OCI-LY3 (cell line): ENCODE measurements at regions not wholly inside any gene's neighbourhood (a gene's known extent, or its start where the extent isn't known, plus 50 kb on each side); places are given as distances from the start of the nearest gene placed in this dataset.

Experiments used
- H2AFZ ChIP-seq: fragments of 200-600, 300-600 bp; shearing (Covaris generic); 2 replicates; pipeline ENCODE4 v1.6.0; 2014; ENCODE audit warnings: antibody characterized with exemption, low read depth, low read length
- H3K27ac ChIP-seq: fragments of 200-600, 300-600 bp; sonication (generic); 2 replicates; pipeline ENCODE4 v1.5.1; 2014; ENCODE audit warnings: mild to moderate bottlenecking, low read length, moderate library complexity, mixed read lengths
- H3K27me3 ChIP-seq: fragments of 200-600, 300-600 bp; sonication (generic); 2 replicates; pipeline ENCODE4 v1.6.1; 2014; ENCODE audit warnings: low read depth, low read length, mixed read lengths
- H3K36me3 ChIP-seq: fragments of 200-600, 300-600 bp; sonication (generic); replicated peaks from 2 replicates; pipeline ENCODE3; 2014; ENCODE audit warnings: low read depth, low read length, mixed read lengths
- H3K4me1 ChIP-seq: fragments of 300-600, 200-600 bp; sonication (generic); 2 replicates; pipeline ENCODE4 v1.6.1; 2014; ENCODE audit warnings: low read length, mixed read lengths
- H3K4me2 ChIP-seq: fragments of 200-600, 300-600 bp; sonication (generic); 2 replicates; pipeline ENCODE4 v1.6.1; 2014; ENCODE audit warnings: low read length, mixed read lengths
- H3K4me3 ChIP-seq: fragments of 300-600, 200-600 bp; sonication (generic); 2 replicates; pipeline ENCODE4 v1.5.1; 2014; ENCODE audit warnings: antibody characterized with exemption, mild to moderate bottlenecking, low read length, moderate library complexity
- H3K79me2 ChIP-seq: fragments of 300-600, 200-600 bp; shearing (Covaris generic); 2 replicates; pipeline ENCODE4 v1.6.1; 2014; ENCODE audit warnings: mild to moderate bottlenecking, low read length, mixed read lengths
- H3K9ac ChIP-seq: fragments of 300-600, 200-600 bp; shearing (Covaris generic); 2 replicates; pipeline ENCODE4 v1.6.0; 2014; ENCODE audit warnings: mild to moderate bottlenecking, low read length, moderate library complexity
- H3K9me3 ChIP-seq: fragments of 200-600, 300-600 bp; shearing (Covaris generic); 2 replicates; pipeline ENCODE4 v1.6.1; 2014; ENCODE audit warnings: low read length, mixed read lengths; ENCODE audit not compliant: insufficient read depth
- H4K20me1 ChIP-seq: fragments of 200-600, 300-600 bp; sonication (generic); 2 replicates; pipeline ENCODE4 v1.6.1; 2016; ENCODE audit warnings: low read length, mixed read lengths; ENCODE audit not compliant: insufficient read depth
- CTCF ChIP-seq: fragments of 200-600, 300-600 bp; sonication (generic); IDR thresholded peaks from 2 replicates; pipeline ENCODE4 v1.5.1; 2014; ENCODE audit warnings: antibody characterized with exemption, low read length, low read depth
- EZH2phosphoT487 ChIP-seq: fragments of 200-600 bp; shearing (Covaris generic); IDR thresholded peaks from 2 replicates; pipeline ENCODE4 v1.6.1; 2018; ENCODE audit warnings: antibody characterized with exemption, mixed run types, low read depth

- no peak overlapping the region for H3K27ac ChIP-seq
- no peaks in the 10 kb centered on the region for H3K9me3 ChIP-seq
- no peak overlapping the region for H2AFZ ChIP-seq
Measured at GRCh38 chr14:97780804-97781203, 983.6 kb downstream of the VRK1 start.

GRCh38 chr14:97781961-97782360 lies 984.8 kb downstream of the VRK1 start:
- TF ChIP-seq EZH2phosphoT487 = no peak
- TF ChIP-seq CTCF = no peak
- no peak overlapping the region for H3K9ac ChIP-seq
- H3K9me3 ChIP-seq = no peaks in the 10 kb centered on the region

More at GRCh38 chr14:97780804-97781203, 983.6 kb downstream of the VRK1 start:
- Histone ChIP-seq H3K4me3 (no peak overlapping the region), H3K27me3 (no peaks in the 10 kb centered on the region; the same call in 1 of the 2 replicates), H3K4me1 (no peaks in the 10 kb centered on the region), H3K9ac (no peak overlapping the region), H3K79me2 (no peaks in the 10 kb centered on the region), H3K4me2 (no peak overlapping the region), H4K20me1 (no peaks in the 10 kb centered on the region), H3K36me3 (no peaks in the 10 kb centered on the region)
- TF ChIP-seq EZH2phosphoT487 = no peak
- TF ChIP-seq CTCF = no peak

GRCh38 chr14:97782871-97783414 lies 985.8 kb downstream of the VRK1 start:
- Histone ChIP-seq H2AFZ (no peak overlapping the region), H3K27me3 (no peaks in the 10 kb centered on the region; the same call in 1 of the 2 replicates), H3K4me2 (no peak overlapping the region)

More at GRCh38 chr14:97781961-97782360, 984.8 kb downstream of the VRK1 start:
- H3K4me1 ChIP-seq = no peaks in the 10 kb centered on the region
- H3K27ac ChIP-seq = no peak overlapping the region
- no peaks in the 10 kb centered on the region for H4K20me1 ChIP-seq
- H3K36me3 ChIP-seq = no peaks in the 10 kb centered on the region
- H3K4me3 ChIP-seq = no peak overlapping the region
- H2AFZ ChIP-seq = no peak overlapping the region
- no peaks in the 10 kb centered on the region for H3K79me2 ChIP-seq
- H3K4me2 ChIP-seq = no peak overlapping the region
- no peaks in the 10 kb centered on the region; the same call in 1 of the 2 replicates for H3K27me3 ChIP-seq

GRCh38 chr14:97785495-97785894 lies 988.3 kb downstream of the VRK1 start:
- H3K4me3 ChIP-seq = no peak overlapping the region
- no peaks in the 10 kb centered on the region for H4K20me1 ChIP-seq
- H3K4me1 ChIP-seq = no peaks in the 10 kb centered on the region
- TF ChIP-seq CTCF (no peak), EZH2phosphoT487 (no peak)
- no peak overlapping the region for H2AFZ ChIP-seq
- H3K36me3 ChIP-seq = no peaks in the 10 kb centered on the region
- no peak overlapping the region for H3K27ac ChIP-seq
- no peaks in the 10 kb centered on the region; the same call in 1 of the 2 replicates for H3K27me3 ChIP-seq
- no peak overlapping the region for H3K9ac ChIP-seq
- no peak overlapping the region for H3K4me2 ChIP-seq
- no peaks in the 10 kb centered on the region for H3K79me2 ChIP-seq
- H3K9me3 ChIP-seq = no peaks in the 10 kb centered on the region

More at GRCh38 chr14:97782871-97783414, 985.8 kb downstream of the VRK1 start:
- Histone ChIP-seq H4K20me1 (no peaks in the 10 kb centered on the region), H3K9ac (no peak overlapping the region), H3K4me1 (no peaks in the 10 kb centered on the region), H3K27ac (no peak overlapping the region), H3K79me2 (no peaks in the 10 kb centered on the region), H3K9me3 (no peaks in the 10 kb centered on the region), H3K4me3 (no peak overlapping the region), H3K36me3 (no peaks in the 10 kb centered on the region)
- TF ChIP-seq CTCF (no peak), EZH2phosphoT487 (no peak)
